SKM-1 (cell line): ENCODE measurements at regions not wholly inside any gene's neighbourhood (a gene's known extent, or its start where the extent isn't known, plus 50 kb on each side); places are given as distances from the start of the nearest gene placed in this dataset.

Experiments
- DNase-seq: peaks from one replicate; lab custom pipeline; 2025; ENCODE audit not compliant: unreplicated experiment; lab: John Stamatoyannopoulos, UW

DNA sequence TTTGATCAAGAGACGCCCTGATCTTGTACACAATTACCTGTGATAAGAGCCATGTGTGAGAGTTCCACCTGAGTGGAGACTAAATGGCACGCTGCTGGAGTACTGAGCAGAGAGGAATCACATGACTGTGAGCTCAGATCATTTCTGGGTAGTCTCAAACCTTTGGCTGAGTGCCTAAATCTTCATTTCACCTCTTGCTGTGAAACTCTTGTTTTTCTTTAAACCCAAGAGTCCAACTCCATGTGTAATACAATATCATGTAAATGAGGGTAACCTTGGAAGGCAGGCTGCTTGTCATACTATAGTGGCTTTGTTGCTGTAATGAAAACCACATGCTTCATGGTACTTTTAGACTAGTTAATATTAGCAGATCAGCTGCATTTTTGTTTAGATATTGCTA lies 156.9 kb downstream of the CAND1 start:
- no peak for DNase-seq

- DNase-seq, result no peak
These were observed 158.2 kb downstream of the CAND1 start for GRCh38 chr12:67427336-67427735.

- no peak for DNase-seq
These were observed 159.3 kb downstream of the CAND1 start for GRCh38 chr12:67428431-67428830.

- DNase-seq, result no peak
These were observed 161.7 kb downstream of the CAND1 start for GRCh38 chr12:67430708-67431335.

DNA sequence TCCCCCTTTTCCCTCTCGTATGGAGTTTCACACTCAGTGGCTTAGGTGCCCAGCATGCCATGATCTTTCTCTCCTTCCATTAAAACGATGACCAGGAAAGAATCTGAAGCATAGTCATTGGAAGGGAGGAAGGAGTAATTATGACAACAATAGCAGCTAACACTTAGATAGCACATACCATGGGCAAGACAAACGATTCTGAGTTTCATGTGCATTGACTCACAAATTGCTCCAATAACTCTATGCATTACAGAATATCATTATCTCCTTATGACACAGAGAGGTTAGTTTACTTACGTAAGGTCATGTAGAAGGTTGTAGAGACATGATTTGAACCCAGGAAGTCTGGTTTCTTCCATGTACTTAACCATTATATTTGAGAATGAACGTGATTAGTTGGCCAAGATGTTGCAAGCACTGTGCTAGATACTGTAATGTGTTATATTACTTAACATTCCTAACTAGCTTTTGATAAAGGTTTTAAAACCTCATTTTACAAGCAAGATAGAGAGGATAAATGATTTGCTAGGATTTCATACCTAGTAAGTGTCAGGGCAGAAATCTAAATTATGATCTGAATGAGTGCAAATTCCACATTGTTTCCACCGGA lies 162.4 kb downstream of the CAND1 start:
- no peak for DNase-seq

DNA sequence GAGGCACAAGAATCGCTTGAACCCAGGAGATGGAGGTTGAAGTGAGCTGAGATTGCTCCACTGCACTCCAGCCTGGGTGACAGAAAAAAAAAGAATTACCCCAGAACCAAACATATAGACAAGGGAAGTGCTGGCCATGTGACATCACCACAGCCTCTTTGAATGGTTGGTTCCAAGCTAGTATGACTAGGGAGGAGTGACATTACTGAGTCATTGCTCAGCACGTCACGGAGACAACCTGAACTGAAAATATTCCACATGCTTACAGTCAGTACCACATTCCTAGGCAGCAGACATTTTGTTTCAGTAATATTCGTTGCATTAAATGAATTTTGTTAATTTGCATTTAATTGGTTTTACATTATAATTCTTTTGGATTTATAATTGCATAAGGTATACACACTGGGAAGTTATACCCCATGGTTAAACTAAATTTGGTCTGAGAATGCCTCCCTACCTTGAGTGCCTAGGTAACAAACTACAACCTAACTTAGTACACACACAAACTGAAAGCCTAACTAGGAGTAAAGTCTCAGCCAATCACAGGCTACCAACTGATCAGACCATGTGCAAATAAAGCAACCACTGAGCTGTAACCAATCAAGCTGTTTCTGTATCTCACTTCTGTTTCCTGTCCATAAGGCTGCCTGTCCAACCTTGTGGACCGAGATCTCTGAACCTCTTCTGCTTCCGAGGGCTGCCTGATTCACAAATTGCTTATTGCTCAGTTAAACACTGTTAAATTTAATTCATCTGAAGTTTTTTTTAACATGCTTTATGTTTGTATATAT lies 164.4 kb downstream of the CAND1 start:
- DNase-seq, result no peak

- no peak for DNase-seq
These were observed 165.7 kb downstream of the CAND1 start for GRCh38 chr12:67434671-67435370.

DNA sequence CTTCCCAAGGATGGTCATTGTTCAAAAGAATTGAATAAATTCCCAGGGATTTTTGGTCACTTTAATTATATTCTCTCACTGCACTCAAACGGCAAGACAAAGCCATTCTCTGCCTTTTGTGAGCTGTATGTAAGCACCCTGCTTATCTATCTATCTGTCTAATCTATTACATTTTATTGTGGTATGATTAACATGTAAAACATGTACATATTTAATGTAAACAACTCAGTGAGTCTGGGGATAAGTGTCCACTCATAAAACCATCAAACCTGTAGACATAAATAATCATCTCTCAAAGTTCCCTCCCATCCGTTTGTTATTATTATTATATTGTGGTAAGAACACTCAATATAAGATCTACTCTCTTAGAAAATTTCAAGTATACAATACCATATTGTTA lies 167.1 kb downstream of the CAND1 start:
- DNase-seq, result no peak

- DNase-seq, result no peak
These were observed 167.9 kb downstream of the CAND1 start for GRCh38 chr12:67437011-67437410.

DNA sequence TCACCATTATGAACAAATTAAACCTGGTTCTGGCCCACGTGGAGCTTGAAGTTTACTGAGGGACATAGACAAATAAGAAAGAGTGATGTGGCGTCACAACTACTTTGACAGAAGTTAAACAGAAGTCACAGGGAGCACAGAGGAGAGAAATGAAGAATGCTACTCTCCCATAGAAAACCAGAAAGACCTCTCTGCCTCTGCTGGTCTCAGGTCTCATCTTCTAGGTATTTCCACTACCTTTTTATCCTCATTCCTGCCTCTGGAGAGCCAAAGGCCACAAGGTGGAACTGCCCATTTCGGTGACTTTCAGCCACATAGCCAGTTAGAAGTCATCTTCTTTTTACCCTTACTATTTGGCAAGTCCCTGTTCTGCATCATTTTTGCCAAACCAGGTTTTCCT lies 170.5 kb downstream of the CAND1 start:
- DNase-seq, result no peak

GRCh38 chr12:67441736-67442346 lies 172.7 kb downstream of the CAND1 start:
- no peak for DNase-seq

DNA sequence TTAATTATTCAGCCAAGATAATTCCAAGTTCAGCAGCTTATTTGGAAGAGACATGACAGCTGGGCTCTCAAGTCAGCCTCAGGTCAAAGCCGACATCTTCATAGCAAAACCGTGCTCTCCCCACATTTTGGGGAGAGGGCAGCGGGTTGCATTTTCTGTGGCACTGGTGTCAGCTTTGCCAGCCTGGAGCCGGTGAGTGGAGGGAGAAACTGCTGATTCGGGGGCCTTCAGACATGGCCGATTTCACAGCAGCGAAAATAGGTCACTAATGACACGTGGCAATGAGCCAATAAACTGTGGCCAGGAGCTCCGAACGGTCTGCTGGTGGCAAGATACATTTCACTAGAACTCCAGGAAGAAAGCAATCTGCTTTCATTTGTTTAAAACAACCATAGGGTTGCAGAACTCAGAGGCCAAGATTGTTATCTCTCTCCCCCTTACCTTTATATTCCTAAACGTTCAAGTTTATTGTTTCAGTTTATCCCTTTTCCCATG lies 173.2 kb downstream of the CAND1 start:
- no peak for DNase-seq

- no peak for DNase-seq
These were observed 173.7 kb downstream of the CAND1 start for GRCh38 chr12:67442896-67443295.

GRCh38 chr12:67444542-67444941 lies 175.4 kb downstream of the CAND1 start:
- no peak for DNase-seq

DNA sequence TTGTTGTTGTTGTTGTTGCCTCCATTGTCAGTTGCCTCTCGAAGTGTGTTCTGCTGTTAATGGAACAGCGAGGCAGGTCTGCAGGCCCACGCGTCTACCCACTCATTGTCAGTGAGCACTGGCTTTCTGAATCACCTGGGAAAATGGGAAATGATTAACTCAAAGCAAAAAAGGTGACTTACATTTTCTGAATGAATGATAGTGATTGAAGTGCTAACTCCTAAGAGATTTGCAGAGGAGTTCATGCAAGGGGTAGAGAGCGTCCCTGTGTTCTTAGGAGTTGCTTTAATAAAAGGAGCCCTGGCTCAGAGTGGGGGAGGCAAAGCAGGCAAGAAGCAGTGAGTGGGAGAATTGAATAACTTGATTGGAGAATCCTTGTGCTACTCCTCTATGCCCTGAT lies 177.6 kb downstream of the CAND1 start:
- DNase-seq, result no peak

GRCh38 chr12:67447180-67447579 lies 178.0 kb downstream of the CAND1 start:
- no peak for DNase-seq

DNA sequence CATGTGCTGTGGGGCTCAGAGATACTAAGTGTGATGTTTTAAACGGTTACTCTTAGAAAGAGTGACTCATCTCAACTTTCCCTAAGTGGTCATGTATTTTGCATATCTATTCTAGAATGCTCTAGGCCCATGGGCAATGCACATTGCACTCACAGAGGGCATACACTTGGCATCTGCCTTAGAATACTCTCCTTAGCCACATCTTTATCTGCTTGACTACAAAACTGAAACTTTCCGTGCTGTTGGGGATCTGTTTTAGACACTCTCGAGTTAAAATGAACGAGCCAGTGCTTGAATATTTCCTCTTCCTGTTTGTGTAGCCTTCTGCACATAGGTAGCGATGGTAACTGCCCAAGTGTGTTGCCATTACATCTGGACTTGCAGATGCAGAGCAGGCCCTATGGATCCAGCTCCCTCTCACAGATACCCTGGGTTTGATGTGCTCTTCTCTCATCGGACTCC lies 180.5 kb downstream of the CAND1 start:
- no peak for DNase-seq

GRCh38 chr12:67450441-67450840 lies 181.3 kb downstream of the CAND1 start:
- DNase-seq, result no peak

DNA sequence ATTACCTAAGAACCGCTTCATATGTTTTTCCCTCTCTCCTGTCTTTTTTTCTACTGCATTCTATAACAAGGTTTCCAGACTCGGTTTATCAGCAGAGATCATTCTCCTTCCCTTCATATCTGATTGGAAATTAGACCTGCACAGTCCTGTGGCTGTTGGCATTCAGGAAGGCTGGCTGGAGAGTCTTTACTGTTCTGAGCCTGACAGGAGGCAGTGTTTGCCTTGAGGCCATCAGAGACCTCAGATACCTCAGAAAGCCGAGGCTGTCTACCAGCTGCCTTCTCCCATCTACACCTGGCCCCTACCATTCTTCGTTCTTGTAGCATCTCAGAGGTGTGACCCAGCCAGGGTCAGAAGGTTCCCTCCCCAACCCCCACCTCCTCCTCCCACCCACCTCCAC lies 182.0 kb downstream of the CAND1 start:
- DNase-seq, result no peak

- no peak for DNase-seq
These were observed 183.1 kb downstream of the CAND1 start for GRCh38 chr12:67452119-67452805.
